HL-60 (cell line): ENCODE measurements at regions not wholly inside any gene's neighbourhood (a gene's known extent, or its start where the extent isn't known, plus 50 kb on each side); places are given as distances from the start of the nearest gene placed in this dataset.

Experiments used
- DNase-seq, 2 experiments: peaks; one replicate each; pipeline ENCODE4 v3.0.0-alpha.2; 2010 to 2020; ENCODE audit warnings: low read depth in 1 of 2, low spot score in 1 of 2
- H3K27ac ChIP-seq: fragments of 250-450 bp; sonication (Bioruptor Pico); replicated peaks from 2 replicates; pipeline ENCODE4 v1.5.1; 2020; ENCODE audit warnings: mild to moderate bottlenecking, moderate library complexity
- H3K27me3 ChIP-seq: fragments of 250-450 bp; sonication (Bioruptor Pico); 2 replicates; pipeline ENCODE4 v1.5.1; 2021; ENCODE audit warnings: mild to moderate bottlenecking, moderate library complexity; ENCODE audit not compliant: insufficient read depth, poor library complexity, severe bottlenecking
- H3K4me3 ChIP-seq: replicated peaks from 2 replicates; pipeline ENCODE4 v1.5.1; 2011; ENCODE audit warnings: mild to moderate bottlenecking, control low read depth, low read length; ENCODE audit not compliant: insufficient read depth
- CTCF ChIP-seq: IDR thresholded peaks from one replicate; pipeline ENCODE4 v1.5.1; 2011; ENCODE audit warnings: low read length, control low read depth, inconsistent platforms; ENCODE audit not compliant: insufficient read depth
- GABPA ChIP-seq: IDR thresholded peaks from 2 replicates; pipeline ENCODE4 v1.6.1; 2012; ENCODE audit warnings: low read depth
- POLR2AphosphoS5 ChIP-seq: IDR thresholded peaks from 2 replicates; pipeline ENCODE4 v1.6.1; 2012; ENCODE audit warnings: low read depth
- REST ChIP-seq: IDR thresholded peaks from 2 replicates; pipeline ENCODE4 v1.6.1; 2012; ENCODE audit warnings: low read depth; ENCODE audit not compliant: insufficient replicate concordance
- SPI1 ChIP-seq: IDR thresholded peaks from 2 replicates; pipeline ENCODE4 v1.6.1; 2012; ENCODE audit warnings: low read depth, mild to moderate bottlenecking, borderline replicate concordance

GRCh38 chr13:53648673-53649072 is 620.1 kb downstream of the OLFM4 start:
- TF ChIP-seq REST (no peak), GABPA (no peak), POLR2AphosphoS5 (no peak), SPI1 (no peak), CTCF (no peak)
- Histone ChIP-seq H3K4me3 (no peak overlapping the region), H3K27ac (no peak overlapping the region), H3K27me3 (no peaks in the 10 kb centered on the region)
- DNase-seq, result no peak

- TF ChIP-seq GABPA (no peak), REST (no peak), CTCF (no peak), SPI1 (no peak), POLR2AphosphoS5 (no peak)
- Histone ChIP-seq H3K27ac (no peak overlapping the region), H3K27me3 (no peaks in the 10 kb centered on the region), H3K4me3 (no peak overlapping the region)
- no peak for DNase-seq
These were observed 643.4 kb downstream of the OLFM4 start for GRCh38 chr13:53672005-53672404.

GRCh38 chr13:53683146-53683545 is 654.5 kb downstream of the OLFM4 start:
- H3K27me3 ChIP-seq, result no peaks in the 10 kb centered on the region
- no peak for TF ChIP-seq SPI1
- no peak for TF ChIP-seq GABPA
- no peak for TF ChIP-seq CTCF
- no peak for TF ChIP-seq POLR2AphosphoS5
- no peak for TF ChIP-seq REST
- DNase-seq, result no peak
- no peak overlapping the region for H3K27ac ChIP-seq
- H3K4me3 ChIP-seq, result no peak overlapping the region
